HFF-Myc (cell line): ENCODE measurements at regions not wholly inside any gene's neighbourhood (a gene's known extent, or its start where the extent isn't known, plus 50 kb on each side); places are given as distances from the start of the nearest gene placed in this dataset.
A peak's percentile ranks its signal among the peaks of the same experiment; 100 is the strongest.

Source experiments
- DNase-seq: peaks from one replicate; pipeline ENCODE4 v3.0.0-alpha.2; 2011; ENCODE audit warnings: low read depth; ENCODE audit errors: extremely low read depth
- H3K4me3 ChIP-seq: replicated peaks from 2 replicates; pipeline ENCODE4 v1.5.1; 2011; ENCODE audit warnings: low read depth, mild to moderate bottlenecking, control low read depth, low read length
- TF ChIP-seq, protein P1 (sequence below): IDR thresholded peaks from 2 replicates; pipeline ENCODE4 v1.5.1; 2012; ENCODE audit warnings: mild to moderate bottlenecking, low read depth, low read length, control low read depth; ENCODE audit errors: missing control alignments

- TF ChIP-seq, protein P1, sequence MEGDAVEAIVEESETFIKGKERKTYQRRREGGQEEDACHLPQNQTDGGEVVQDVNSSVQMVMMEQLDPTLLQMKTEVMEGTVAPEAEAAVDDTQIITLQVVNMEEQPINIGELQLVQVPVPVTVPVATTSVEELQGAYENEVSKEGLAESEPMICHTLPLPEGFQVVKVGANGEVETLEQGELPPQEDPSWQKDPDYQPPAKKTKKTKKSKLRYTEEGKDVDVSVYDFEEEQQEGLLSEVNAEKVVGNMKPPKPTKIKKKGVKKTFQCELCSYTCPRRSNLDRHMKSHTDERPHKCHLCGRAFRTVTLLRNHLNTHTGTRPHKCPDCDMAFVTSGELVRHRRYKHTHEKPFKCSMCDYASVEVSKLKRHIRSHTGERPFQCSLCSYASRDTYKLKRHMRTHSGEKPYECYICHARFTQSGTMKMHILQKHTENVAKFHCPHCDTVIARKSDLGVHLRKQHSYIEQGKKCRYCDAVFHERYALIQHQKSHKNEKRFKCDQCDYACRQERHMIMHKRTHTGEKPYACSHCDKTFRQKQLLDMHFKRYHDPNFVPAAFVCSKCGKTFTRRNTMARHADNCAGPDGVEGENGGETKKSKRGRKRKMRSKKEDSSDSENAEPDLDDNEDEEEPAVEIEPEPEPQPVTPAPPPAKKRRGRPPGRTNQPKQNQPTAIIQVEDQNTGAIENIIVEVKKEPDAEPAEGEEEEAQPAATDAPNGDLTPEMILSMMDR = no peak
- no peak for DNase-seq
- no peak overlapping the region for H3K4me3 ChIP-seq
Observed at GRCh38 chr10:98332623-98333269, 64.8 kb upstream of the LOXL4 start.

- TF ChIP-seq, protein P1 = peak; percentile 38
- no peak overlapping the region for H3K4me3 ChIP-seq
- no peak for DNase-seq
Observed at GRCh38 chr10:98331885-98332284, 63.9 kb upstream of the LOXL4 start.

GRCh38 chr10:98330987-98331386 lies 63.0 kb upstream of the LOXL4 start:
- TF ChIP-seq, protein P1 = no peak
- no peak overlapping the region for H3K4me3 ChIP-seq
- no peak for DNase-seq

DNA sequence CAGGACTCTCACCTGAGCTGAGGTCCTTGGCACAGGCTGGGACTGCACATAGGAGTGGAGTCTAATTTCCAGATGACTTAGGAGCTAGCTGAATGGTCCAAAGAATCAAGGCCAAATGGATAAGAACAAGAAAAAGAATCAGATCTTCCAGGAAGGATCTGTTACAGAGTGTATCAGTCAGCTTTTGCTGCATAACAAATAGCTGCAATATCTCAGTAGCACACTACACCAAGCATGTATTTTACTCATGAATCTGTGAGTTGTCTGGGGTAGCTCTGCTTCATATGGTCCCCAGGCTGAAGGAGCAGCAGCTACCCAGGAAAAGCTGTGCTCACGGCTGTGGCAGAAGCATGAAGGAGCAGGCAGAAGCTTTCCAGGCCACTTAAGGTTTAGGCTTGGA lies 60.6 kb upstream of the LOXL4 start:
- H3K4me3 ChIP-seq = no peak overlapping the region
- TF ChIP-seq, protein P1 = no peak
- no peak for DNase-seq

- no peak overlapping the region for H3K4me3 ChIP-seq
- TF ChIP-seq, protein P1 = no peak
Observed at GRCh38 chr10:98328163-98328562, 60.2 kb upstream of the LOXL4 start.

DNA sequence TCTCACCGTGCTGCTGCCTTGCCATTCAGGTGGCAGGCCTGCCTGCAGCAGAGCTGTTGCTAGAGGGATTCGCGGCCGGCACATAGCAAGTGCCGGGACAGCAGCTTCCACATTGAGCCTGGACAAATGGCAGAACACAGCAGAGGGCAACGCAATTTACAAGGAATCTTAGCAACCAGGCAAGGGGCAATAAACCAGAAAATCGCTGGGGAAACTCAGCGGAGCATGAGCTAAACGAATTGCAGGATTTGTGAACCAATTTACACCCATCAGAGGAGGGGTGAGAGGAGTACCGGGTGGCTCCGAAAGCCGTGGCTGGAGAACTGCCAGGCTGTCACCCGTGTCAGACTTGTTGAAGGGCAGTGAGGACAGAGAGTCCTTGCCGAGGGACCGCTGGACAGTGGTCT lies 58.6 kb upstream of the LOXL4 start:
- TF ChIP-seq, protein P1 = no peak
- DNase-seq = no peak
- H3K4me3 ChIP-seq = no peak overlapping the region

More at GRCh38 chr10:98328163-98328562, 60.2 kb upstream of the LOXL4 start:
- DNase-seq = no peak
